ENCODE measurements at regions not wholly inside any gene's neighbourhood (a gene's known extent, or its start where the extent isn't known, plus 50 kb on each side); places are given as distances from the start of the nearest gene placed in this dataset.

DNA sequence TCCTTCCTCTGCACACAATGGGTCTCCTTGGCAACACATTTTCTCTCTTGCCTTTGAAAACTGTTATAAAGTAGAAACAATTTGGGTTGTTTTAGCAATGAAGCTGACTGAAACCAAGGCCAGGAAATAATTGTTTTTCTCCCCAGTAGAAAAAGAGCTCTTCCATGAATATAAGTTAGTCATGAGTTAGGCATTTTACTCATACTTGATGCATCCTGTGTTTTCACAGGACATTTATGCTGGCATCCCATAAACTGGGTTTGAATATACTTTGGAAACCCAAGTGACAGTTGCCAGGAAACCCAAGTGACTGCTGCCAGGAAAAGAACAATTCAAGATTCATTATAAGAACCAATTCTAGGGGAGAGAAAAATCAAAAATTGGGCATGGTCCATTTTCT, 128.6 kb upstream of the NPY2R start:
- TF ChIP-seq CTCF (IDR thresholded peaks at IDR 0.05; ENCODE audit: poor library complexity) (no peak), EZH2phosphoT487 (IDR thresholded peaks at IDR 0.05; ENCODE audit: low read depth, severe bottlenecking, unreplicated experiment) (no peak), EZH2 (IDR thresholded peaks at IDR 0.05; ENCODE audit: borderline replicate concordance) (no peak)

Measured in hepatocyte (in vitro differentiated cells).